Esophagus squamous epithelium (tissue), 4 donors: ENCODE measurements at regions not wholly inside any gene's neighbourhood (a gene's known extent, or its start where the extent isn't known, plus 50 kb on each side); places are given as distances from the start of the nearest gene placed in this dataset.

ENCODE experiments used
- POLR2A ChIP-seq, 4 donors: fragments of 450-650 bp; IDR thresholded peaks; one replicate each; pipeline ENCODE4 v1.6.1; 2017; ENCODE audit warnings: antibody characterized with exemption in 4 of 4, mild to moderate bottlenecking in 4 of 4, moderate library complexity in 3 of 4
- TF ChIP-seq, protein P1 (sequence below), 6 experiments: fragments of 450-650 bp in 4 of 6; fragments of 200-600 bp in 2 of 6; sonication (generic) in 2 of 6; IDR thresholded peaks; one replicate each; pipeline ENCODE4 v1.5.1; 2016 to 2019; ENCODE audit warnings: antibody characterized with exemption in 6 of 6, mild to moderate bottlenecking in 4 of 6, moderate library complexity in 4 of 6

DNA sequence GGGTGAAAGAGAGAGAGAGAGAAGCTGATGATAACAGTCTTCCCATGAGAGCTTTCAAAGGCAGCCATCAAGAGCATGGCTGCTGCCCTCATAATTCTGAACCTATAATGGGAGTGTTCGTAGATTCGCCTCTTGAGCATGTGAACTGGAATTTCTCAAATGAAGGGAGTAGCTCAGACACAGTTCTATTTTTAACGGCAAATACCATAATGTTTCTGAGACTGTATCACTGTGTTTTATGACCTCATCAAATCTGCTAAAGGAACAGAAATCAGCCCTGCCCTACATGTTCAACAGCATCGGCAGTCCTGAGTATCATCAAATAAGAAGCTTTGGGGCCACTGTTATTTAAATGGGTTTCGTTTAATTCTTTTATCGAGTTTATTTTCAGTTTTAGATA lies 645.6 kb downstream of the GALR1 start:
- TF ChIP-seq, protein P1, sequence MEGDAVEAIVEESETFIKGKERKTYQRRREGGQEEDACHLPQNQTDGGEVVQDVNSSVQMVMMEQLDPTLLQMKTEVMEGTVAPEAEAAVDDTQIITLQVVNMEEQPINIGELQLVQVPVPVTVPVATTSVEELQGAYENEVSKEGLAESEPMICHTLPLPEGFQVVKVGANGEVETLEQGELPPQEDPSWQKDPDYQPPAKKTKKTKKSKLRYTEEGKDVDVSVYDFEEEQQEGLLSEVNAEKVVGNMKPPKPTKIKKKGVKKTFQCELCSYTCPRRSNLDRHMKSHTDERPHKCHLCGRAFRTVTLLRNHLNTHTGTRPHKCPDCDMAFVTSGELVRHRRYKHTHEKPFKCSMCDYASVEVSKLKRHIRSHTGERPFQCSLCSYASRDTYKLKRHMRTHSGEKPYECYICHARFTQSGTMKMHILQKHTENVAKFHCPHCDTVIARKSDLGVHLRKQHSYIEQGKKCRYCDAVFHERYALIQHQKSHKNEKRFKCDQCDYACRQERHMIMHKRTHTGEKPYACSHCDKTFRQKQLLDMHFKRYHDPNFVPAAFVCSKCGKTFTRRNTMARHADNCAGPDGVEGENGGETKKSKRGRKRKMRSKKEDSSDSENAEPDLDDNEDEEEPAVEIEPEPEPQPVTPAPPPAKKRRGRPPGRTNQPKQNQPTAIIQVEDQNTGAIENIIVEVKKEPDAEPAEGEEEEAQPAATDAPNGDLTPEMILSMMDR (IDR thresholded peaks at IDR 0.05) = no peak
- TF ChIP-seq POLR2A (IDR thresholded peaks at IDR 0.05) = no peak
